GM19240 (cell line): ENCODE measurements at regions not wholly inside any gene's neighbourhood (a gene's known extent, or its start where the extent isn't known, plus 50 kb on each side); places are given as distances from the start of the nearest gene placed in this dataset.

Experiments used
- DNase-seq: peaks from one replicate; pipeline ENCODE4 v3.0.0; 2011; ENCODE audit warnings: low spot score; ENCODE audit not compliant: insufficient read length

DNA sequence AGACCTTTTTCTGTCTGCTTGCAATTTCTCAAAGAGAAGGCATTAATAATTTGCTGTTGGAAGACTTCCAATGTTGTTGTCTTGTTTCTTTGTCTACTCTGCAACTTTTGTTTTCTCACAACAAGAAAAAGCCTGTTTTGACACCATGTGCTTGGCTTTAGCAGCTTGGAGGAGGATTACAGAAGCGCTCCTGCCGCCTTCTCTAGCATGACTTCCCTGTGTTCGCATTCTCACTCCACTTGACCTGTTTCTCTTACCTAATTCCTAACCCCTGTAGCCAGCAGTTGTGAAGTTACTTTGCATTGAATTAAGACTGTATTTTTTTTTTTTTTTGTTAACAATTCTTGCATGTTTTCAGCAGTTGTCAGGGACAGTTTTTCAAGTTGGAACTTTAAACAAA is 235.3 kb upstream of the GOLIM4 start:
- no peak for DNase-seq

DNA sequence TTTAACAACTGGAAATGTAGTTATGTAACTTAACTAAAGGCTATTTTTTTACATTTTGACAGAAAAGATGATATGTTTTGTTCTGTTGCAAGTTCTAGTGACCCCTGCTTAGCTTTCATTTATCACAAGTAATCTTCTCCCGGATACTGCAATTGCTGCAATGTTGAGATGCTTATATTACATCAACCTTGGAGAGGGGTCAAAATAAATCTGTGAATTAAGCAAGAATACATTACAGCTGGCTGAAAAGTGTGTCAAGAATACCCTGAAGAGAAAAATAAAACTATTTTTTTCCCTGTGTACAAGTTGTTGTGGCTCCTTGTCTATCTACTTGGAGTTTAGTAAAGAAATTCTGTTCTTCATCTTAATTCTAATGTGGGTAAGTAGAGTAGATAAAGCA is 232.1 kb upstream of the GOLIM4 start:
- no peak for DNase-seq

DNA sequence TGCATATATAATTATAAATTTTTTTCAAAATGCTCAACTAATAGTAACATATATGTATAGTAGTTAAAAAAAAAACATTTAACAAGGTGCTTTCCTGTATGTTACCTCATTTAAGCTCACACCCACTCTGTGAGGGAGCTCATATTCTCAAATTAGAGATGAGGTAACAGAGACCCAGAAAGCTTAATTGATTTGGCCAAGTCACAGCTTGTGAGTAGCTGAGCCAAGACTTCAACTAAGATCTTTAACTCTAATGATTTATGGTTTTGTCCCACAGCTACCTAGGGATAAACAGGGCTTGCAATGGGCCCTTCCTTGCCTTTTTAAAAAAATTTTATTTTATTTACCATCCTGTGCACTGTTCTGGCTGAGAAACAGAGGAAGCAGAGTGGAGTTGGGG is 230.0 kb upstream of the GOLIM4 start:
- DNase-seq = no peak

DNA sequence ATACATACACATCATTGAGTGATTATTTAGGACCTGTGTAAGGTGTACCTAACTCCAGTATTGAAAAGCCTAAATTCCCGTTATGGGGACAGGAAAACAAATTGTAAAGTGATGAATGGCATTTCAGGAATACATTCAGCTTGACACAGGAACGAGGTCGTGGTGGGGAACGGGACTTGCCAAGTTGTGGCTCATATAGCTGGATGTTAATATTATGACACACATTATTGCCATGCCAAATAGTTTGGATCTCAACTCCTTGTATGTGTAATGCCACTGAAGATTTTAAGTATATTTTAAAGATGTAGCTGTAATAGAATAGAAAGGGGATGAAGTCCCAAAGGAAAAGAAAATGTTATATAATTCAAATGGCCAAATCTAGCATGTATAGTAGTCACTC is 227.2 kb upstream of the GOLIM4 start:
- no peak for DNase-seq

DNA sequence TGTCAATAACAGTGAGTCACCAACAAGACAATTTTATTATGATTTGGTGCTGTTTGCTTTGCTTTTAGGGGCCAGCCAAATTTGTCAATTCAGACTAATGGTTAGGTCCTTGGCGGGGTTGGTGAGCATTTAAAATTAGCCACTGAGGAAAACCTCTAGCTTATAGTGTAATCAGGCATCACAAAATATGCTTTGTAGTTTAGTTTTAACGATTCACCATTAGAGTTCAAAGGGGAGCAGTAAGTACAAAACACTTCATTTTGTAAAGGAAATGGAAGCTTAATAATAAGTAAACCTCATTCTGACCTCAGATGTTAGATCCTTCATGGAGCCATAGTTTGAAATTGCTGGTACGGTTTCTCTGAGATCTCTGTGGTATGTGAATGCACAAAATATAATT is 218.4 kb upstream of the GOLIM4 start:
- no peak for DNase-seq

DNA sequence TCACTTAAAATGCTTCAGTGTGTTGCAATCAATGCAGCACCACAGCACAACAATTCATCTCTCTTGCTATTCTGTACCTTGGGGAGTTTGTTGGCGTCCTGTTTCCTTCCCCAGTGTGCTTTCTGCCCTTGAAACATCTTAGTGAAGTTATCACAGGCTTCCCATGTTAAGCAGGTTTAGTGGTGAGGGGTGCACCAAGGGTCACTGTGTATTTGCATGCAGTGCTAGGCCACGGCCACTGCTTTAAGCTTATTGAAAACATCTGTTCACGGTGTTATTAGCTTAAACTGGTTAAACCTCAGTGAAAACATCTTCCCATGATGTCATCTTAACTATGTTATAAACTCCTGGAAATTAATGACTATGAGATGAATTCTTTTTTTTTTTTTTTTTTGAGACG is 217.3 kb upstream of the GOLIM4 start:
- no peak for DNase-seq

DNA sequence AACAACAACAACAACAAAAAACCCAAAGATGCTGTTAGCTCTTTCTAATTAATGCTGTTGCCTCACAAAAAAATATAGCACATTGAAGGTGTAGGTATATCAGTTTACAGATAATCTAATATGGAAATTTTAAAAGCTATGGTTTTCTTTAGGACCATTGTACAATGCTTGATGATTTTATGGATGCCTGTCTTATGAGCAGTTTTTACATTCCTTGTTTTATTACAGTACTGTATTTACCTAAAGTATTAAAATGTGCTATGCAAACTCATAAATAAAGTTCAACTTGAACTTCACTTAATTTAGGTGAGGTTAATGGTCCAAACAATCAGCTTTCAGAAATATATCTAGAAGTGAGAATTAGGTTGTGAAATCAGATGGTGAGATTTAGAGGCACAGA is 212.2 kb upstream of the GOLIM4 start:
- DNase-seq = no peak

- DNase-seq = no peak
Observed at GRCh38 chr3:168295027-168295426, 199.3 kb upstream of the GOLIM4 start.

GRCh38 chr3:168292296-168292695 is 196.6 kb upstream of the GOLIM4 start:
- no peak for DNase-seq

- DNase-seq = no peak
Observed at GRCh38 chr3:168289471-168290008, 193.8 kb upstream of the GOLIM4 start.

DNA sequence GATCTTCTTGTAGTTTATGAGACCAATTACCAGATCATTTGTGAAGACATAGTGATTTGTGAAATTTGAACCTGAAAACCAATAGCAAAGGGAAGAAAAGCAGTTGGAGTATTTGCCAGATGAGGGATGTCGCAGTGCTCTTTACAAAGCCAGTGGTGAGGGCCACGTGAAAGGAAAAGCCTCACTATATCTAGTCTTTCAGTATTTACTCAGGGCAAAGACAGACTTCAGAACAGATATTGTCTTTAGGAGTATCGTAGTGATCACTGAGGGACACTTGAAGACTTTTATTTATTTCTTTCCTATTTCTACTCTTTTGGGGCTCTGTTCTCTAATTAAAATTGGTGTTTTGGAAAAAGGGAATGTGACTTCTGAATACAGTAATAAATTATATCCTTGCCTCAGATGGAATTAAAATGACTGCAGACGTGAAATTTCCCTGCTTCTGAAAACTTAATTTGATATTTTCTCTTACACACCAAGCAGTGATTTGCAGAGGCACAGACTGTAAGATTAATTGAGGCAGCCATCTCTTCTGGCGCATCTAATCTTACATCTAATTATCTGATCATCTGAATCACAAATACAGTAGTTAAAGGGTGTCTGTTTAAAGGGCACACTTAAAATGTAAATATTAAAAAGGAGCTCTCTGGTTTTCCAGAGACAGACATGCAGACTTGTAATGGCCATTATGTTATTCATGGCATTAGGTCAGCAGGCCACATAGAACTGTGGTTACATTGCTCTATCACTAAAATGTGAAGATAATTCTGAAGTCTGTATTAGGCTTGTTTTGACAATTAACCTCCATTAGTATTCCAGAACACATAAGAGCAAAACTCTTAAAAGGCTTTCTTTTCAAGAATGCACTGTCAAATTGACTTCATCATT is 193.0 kb upstream of the GOLIM4 start:
- no peak for DNase-seq

GRCh38 chr3:168285506-168285905 is 189.8 kb upstream of the GOLIM4 start:
- no peak for DNase-seq

- DNase-seq = no peak
Observed at GRCh38 chr3:168284728-168285127, 189.0 kb upstream of the GOLIM4 start.

DNA sequence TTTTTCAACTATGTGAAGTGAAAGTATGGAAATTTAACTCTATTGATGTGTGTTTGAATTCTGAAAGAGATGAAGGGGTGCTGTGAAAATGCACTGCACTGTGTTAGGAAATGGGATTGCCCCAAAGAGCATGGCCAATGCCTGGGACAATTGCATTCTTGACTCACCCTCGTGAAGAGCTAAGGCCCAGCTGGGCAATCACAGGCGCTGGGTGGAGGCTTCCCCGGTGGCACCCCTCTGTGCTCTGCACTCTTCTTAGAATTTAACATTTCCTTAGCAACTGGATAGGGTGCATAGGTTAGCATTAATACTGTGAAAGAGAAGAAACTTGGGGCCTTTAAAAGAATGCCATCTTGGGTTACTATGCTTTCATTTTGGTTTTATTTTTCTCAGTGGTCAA is 179.9 kb upstream of the GOLIM4 start:
- no peak for DNase-seq

DNA sequence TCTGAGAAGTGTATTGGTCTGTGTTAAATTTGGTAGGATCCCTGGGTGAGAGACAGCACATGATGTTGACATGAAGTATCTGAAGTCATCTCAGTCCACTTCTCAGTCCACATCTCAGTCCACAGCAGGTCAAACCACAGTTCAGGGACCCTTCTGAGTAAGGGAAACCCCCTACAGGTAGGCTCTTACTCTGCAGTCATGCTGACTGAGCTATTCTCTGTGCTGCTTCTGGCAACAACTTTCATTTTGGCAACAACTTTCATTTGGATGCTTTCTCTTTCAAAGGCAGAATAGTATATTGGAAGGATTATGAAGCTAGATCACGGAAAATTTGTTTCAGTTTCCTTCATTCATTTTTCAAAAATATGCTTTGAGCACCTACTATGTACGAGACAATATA is 178.2 kb upstream of the GOLIM4 start:
- peak; percentile 22 for DNase-seq

- no peak for DNase-seq
Observed at GRCh38 chr3:168273036-168273435, 177.3 kb upstream of the GOLIM4 start.

- no peak for DNase-seq
Observed at GRCh38 chr3:168272343-168272985, 176.7 kb upstream of the GOLIM4 start.

DNA sequence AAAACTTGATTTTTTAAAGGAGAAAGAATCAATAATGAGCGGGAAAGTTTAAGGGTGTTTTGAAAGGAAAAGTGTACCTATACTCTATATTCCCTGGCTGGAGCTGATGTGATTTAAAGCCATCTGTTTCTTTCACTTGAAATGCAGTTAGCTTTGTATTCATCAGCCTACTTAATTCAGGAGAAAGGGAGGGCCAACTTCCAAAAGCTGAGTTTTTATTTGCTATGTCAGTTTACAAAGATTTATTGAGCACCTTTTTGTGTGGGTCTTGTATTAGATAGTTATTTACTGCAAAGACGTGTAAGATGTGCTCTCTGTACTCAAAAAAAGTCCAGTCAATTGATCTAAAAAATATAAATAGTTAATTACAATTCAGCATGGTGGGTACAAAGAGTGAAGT is 176.2 kb upstream of the GOLIM4 start:
- no peak for DNase-seq

- DNase-seq = no peak
Observed at GRCh38 chr3:168269001-168269400, 173.3 kb upstream of the GOLIM4 start.

GRCh38 chr3:168267179-168267578 is 171.5 kb upstream of the GOLIM4 start:
- no peak for DNase-seq

GRCh38 chr3:168266335-168266734 is 170.6 kb upstream of the GOLIM4 start:
- no peak for DNase-seq

DNA sequence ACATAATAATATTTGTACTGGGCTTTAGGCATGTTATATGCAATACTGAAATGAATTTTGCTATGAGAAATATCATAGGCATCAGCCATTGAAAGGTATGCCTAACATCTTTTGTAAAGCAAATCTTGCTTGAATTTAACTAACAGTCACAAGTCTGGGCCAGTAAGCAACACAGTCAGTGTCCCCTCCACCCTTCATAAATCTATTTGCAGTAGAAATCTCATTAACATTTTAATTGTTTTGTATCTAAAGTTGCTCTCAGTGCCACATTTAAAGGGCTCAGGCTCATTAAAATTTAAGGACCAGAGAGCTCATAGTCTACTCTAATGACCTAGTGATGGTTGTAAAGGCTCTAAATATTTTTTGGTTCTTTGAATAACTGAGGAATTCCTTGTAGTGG is 167.2 kb upstream of the GOLIM4 start:
- DNase-seq = no peak

DNA sequence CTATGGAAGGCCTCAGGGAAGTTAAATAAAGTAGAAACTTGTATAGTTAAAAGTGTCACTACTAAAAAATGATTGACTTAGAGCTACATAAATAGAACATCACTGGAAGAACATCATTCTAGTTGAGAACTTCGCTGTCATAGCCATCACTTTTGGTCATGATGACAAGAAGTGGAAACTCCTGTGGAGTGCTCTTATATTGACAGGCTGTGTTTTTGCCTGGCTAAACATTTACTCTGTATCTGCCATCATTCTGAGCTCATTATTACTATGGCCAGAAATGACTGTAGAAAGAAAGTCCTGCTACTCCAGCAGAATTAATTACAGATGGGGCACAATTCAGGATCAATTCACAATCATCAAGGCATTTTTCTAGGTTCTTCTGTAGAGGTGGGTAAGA is 165.1 kb upstream of the GOLIM4 start:
- no peak for DNase-seq
